GM19397 (cell line): ENCODE measurements at regions not wholly inside any gene's neighbourhood (a gene's known extent, or its start where the extent isn't known, plus 50 kb on each side); places are given as distances from the start of the nearest gene placed in this dataset.
"Not testable (repeated sequence)": the region's sequence is repeated elsewhere in the genome, so short reads cannot be mapped to it uniquely, and the experiment has no call there.

ENCODE experiments used
- ATAC-seq: cut with Tn5 transposase; IDR thresholded peaks from one replicate; pipeline ENCODE4 v1.9.1; 2021; ENCODE audit warnings: mild to moderate bottlenecking, moderate library complexity; ENCODE audit not compliant: unreplicated experiment

- no peak for ATAC-seq
Observed at GRCh38 chr2:59413751-59414570, 1139.5 kb downstream of the BCL11A start.

DNA sequence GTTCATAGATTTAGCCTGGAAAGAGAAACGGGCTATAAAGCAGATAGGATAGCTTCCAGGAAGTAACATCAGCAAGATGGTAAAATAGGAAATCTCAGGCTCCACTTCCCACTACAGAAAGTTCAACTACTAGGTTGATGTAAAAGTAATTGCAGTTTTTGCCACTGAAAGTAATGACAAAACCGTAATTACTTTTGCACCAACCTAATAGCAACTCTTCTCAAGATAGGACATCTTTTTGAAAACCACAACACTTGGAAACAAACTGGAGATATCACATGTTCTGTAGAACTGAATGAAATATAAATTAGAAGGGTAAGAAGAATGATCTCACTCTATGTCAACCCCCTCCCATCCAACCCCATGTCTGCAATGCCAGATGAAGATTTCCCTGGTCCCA is 1154.3 kb downstream of the BCL11A start:
- no peak for ATAC-seq

- no peak for ATAC-seq
Observed at GRCh38 chr2:59398081-59398480, 1155.4 kb downstream of the BCL11A start.

DNA sequence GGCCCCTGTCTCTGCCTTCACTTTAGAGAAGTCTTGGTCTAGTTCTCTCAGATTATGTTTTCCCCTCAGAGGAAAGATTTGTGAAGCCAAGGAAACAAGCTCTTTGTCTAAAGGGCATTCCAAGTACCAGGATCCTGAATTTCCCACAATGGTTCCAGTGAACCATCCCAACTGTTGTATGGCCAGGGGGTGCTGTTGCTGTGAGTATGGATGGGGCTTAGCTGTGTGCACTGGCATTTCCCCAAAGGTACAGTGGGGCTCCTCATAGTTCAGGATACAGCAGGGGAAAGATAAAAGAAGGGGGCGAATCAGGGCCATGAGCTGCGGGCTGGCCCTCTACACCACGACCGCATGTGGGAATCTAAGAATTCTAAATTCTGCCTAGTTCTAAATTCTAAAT is 1154.0 kb upstream of the FANCL start:
- ATAC-seq: no peak

GRCh38 chr2:59391896-59392295 is 1150.8 kb upstream of the FANCL start:
- no peak for ATAC-seq

DNA sequence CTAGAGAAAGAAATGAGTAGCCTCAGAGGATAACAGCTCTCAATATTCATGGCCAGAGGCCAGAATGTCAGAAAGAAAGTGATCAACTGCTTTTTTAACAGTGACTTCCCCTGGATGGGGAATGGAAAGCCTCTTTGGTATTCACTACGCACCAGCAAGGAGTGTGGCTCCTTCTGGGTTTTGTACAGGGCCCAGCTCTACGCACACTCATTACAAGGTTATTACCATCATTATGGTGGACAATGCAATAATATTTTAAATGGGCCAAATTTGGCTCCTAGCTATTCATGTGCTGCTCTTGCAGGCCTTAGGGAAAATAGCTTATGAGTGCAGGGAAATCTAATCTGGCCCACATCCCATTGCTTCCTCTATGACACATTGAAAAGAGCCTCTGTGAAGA is 1149.5 kb upstream of the FANCL start:
- ATAC-seq: no peak

GRCh38 chr2:59389240-59389639 is 1148.1 kb upstream of the FANCL start:
- ATAC-seq: no peak

- ATAC-seq: no peak
Observed at GRCh38 chr2:59385971-59386370, 1144.8 kb upstream of the FANCL start.

DNA sequence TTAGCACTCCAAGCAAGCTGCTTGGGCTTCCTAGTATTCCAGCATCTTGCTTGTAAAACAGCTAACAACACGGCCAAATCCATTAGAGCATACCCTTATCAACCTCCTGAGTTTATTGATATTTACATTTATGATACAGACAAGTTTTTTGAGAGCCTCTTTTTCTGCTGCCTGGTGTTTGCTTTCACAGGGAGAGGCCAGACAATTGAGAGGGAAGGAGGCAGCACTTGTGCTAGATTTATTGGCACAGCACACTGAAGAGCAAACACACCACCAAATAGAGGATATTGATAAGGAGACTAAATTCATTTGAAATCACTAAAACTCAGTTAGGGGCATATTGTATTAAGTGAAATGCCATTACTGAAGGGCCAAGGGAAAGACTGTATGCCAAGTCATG is 1142.3 kb upstream of the FANCL start:
- no peak for ATAC-seq

DNA sequence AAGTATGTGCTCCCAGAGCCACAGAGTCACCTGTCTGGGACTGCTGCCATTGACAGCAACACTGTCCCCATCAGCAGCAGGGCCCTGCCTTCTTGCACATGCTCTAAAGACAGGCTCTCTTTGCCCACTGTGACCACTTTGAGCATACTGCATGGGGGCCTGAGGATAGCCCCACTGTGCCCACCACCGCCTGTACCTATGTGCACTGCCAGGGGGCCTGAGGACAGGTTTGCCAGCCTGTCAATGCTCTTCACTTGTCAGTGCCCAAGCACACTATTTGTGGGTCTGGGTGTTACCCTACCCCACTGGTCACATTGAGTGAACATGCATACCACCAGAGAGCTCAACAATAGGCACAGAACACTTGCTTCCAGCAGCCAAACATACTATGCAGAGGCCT is 1137.0 kb upstream of the FANCL start:
- no peak for ATAC-seq

DNA sequence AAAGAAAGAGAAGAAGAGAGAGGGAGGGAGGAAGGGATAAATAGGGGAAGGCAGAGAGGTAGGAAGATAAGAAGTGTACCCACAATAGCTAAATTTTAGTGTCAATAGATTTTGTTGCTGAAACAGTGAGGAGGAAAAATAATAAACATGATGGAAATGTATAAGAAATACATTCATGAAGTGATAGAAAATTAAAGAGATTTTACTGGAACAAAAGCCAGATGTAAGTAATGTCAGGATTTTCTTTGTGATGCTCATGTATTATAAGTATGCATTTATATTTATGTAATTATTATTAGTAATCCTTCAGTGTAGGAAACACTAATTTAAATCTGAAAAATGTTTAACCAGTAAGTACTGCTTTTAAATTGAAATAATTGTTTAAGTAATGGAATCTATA is 1125.2 kb upstream of the FANCL start:
- ATAC-seq: no peak

DNA sequence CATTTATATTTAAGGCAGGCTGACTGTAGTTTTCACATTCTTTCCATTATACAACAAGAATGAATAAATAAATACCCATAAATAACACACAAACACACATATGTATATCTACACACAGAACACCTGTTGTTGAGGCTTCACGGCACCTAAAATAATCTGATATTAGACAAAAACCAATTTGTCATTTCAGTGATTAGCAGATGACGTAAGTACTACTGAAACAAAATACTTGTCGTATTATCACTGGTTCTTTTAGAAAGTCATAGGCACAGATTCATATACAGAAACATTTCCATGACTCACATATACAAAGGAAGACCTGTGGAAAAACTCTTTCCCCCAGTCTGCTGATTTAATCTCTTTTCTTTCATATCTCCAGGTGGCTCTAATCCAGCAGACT is 1113.4 kb upstream of the FANCL start:
- ATAC-seq: no peak

DNA sequence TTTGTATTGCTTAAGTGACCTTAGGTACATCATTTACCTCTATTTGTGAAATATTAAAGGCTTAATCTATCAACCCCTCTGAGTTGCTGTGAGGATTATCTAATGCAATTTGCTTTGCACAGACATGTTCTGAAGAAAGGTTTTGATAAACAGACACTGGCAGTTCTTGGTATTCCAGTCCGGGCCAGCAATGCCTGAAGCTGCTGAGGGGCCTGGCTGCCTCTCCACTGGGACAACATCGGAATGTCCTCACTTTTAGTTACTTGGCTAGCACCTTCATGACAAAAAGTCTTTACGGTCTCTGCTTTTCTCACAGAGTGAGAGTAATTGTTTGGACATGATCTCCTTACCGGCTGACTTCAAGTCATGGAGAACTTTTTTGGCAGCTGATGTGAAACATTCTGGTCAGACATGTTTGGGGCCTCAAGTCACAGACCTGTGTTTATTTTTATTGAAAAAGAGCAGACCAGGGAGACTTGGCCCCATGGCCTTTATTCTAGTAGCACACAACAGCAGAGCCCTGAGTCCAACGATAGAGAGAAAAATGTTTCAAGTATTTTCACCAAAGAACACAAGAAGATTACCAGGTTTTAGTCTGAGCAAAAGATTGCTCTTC is 1112.3 kb upstream of the FANCL start:
- no peak for ATAC-seq

GRCh38 chr2:59342166-59342565 is 1101.0 kb upstream of the FANCL start:
- no peak for ATAC-seq

- ATAC-seq: no peak
Observed at GRCh38 chr2:59339837-59340207, 1098.7 kb upstream of the FANCL start.

DNA sequence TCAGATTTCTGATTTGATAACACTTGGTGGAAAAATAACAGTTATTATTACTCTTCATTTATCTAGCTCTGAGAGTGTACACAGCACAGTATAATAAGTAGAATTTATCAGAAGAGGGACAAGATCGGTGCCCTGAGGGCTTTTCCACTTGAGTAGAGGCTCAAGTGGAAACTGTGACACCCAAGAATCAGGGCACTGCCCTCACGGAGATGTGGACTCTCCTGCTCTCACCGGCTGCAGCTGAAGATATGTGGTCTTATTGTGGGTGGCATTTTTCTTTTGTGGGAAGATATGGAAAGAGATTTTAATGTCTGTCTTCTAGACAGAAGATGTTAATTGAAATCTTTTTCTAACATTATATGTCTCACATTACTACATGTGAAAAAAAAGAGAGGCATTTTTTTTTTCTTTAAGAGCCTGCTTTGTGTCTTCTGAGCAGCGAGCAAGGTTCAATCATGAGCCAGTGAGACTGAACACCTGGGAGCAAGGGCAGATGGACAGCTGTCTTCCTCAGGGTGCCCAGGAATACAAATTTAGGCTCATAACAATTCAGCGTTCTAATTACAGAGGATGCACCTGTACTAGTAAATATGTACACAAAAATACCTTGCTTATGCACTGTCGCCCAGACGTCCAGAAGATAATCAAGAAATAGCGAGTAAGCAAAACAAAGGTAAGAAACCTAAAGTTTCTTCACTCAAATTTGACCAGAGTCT is 1098.2 kb upstream of the FANCL start:
- no peak for ATAC-seq

DNA sequence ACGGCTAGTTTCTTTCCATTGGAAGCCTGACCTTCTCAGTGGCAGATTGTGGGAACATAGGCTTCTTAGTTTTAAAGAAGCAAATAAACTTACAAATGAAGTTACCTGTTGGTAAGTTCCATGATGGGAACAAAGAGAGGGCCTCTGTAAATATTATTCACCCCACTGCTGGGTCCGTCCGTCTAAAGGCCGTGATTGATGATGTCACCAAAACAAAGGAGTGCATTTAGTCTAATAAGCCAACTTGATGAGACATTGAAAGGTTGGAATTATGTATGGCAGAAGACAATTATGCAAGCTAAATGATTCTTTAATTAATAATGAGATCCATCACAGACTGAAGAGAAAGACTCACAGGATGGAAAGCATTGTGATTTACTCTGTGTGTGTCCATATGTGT is 1091.9 kb upstream of the FANCL start:
- no peak for ATAC-seq

DNA sequence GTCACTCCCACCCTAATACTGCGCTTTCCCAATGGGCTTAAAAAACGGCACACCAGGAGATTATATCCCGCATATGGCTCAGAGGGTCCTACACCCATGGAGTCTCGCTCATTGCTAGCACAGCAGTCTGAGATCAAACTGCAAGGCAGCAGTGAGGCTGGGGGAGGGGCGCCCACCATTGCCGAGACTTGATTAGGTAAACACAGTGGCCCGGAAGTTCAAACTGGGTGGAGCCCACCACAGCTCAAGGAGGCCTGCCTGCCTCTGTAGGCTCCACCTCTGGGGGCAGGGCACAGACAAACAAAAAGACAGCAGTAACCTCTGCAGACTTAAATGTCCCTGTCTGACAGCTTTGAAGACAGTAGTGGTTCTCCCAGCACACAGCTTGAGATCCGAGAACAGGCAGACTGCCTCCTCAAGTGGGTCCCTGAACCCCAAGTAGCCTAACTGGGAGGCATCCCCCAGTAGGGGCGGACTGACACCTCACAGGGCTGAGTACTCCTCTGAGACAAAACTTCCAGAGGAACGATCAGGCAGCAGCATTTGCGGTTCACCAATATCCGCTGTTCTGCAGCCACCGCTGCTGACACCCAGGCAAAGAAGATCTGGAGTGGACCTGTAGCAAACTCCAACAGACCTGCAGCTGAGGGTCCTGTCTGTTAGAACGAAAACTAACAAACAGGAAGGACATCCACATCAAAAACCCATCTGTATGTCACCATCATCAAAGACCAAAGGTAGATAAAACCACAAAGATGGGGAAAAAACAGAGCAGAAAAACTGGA is 1085.6 kb upstream of the FANCL start:
- ATAC-seq: not testable (repeated sequence)

DNA sequence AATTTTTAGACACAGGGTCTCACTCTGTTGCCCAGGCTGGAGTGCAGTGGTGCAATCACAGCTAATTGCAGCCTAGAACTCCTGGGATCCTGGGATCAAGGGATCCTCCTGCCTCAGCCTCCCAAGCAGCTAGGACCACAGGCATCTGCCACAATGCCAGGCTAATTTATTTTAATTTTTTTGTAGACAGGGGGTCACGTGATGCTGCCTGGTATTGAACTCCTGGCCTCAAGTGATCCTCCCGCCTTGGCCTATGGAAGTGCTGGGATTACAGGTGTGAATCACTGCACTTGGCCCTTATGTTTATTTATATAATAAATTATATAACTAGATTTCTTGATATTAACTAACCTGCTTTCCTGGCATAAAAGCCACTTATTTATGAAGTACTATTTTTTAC is 1081.7 kb upstream of the FANCL start:
- ATAC-seq: no peak

DNA sequence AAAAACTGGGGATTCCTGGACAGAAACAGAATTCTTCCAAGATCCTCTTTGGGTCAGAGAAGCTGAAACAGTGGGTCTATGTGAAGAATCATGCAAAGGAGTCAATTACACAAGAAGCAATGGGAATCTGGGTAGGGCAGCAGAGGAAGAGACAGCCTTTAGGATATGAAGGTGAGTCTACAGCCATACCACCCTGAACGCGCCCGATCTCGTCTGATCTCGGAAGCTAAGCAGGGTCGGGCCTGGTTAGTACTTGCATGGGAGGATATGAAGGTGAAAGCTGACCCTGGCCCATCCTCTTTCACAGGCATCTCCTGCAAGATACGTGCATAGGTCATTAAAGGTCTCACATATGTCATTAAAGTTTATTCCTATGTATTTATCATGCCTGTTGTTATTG is 1080.9 kb upstream of the FANCL start:
- ATAC-seq: no peak

- ATAC-seq: no peak
Observed at GRCh38 chr2:59314031-59314766, 1073.1 kb upstream of the FANCL start.
